Suprapubic skin (tissue), 3 donors: ENCODE measurements at regions not wholly inside any gene's neighbourhood (a gene's known extent, or its start where the extent isn't known, plus 50 kb on each side); places are given as distances from the start of the nearest gene placed in this dataset.

Source experiments
- POLR2AphosphoS5 ChIP-seq, 3 donors: sonication (generic); formaldehyde crosslinking; IDR thresholded peaks; one replicate each; pipeline ENCODE4 v1.6.1; 2017; ENCODE audit warnings: antibody characterized with exemption in 3 of 3
- TF ChIP-seq, protein P1 (sequence below), 2 donors: fragments of 200-600 bp in 1 of 2; fragments of 450-650 bp in 1 of 2; sonication (generic) in 1 of 2; IDR thresholded peaks; one replicate each; pipeline ENCODE4 v1.5.1; 2016 to 2019; ENCODE audit warnings: antibody characterized with exemption in 2 of 2, mild to moderate bottlenecking in 1 of 2, moderate library complexity in 1 of 2

DNA sequence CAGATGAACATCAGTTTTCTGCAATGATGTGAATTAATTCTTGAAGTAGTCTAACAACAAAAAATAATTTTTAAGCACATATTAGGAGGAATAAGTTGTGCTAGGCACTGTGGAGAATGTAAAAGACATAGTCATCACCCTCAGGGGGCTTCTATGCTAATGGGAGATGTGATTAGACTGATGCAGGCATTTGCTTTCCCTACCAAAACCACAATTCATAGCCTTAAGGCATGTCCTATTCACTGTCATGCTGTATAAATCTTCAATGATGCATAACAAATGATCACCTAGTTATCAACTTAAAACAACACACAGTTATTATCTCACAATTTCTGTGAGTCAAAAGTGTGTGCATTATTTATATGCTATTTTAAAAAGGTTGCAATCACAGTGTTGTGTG, 422.6 kb downstream of the MAN2A1 start:
- TF ChIP-seq, protein P1, sequence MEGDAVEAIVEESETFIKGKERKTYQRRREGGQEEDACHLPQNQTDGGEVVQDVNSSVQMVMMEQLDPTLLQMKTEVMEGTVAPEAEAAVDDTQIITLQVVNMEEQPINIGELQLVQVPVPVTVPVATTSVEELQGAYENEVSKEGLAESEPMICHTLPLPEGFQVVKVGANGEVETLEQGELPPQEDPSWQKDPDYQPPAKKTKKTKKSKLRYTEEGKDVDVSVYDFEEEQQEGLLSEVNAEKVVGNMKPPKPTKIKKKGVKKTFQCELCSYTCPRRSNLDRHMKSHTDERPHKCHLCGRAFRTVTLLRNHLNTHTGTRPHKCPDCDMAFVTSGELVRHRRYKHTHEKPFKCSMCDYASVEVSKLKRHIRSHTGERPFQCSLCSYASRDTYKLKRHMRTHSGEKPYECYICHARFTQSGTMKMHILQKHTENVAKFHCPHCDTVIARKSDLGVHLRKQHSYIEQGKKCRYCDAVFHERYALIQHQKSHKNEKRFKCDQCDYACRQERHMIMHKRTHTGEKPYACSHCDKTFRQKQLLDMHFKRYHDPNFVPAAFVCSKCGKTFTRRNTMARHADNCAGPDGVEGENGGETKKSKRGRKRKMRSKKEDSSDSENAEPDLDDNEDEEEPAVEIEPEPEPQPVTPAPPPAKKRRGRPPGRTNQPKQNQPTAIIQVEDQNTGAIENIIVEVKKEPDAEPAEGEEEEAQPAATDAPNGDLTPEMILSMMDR (IDR thresholded peaks at IDR 0.05) = no peak
- no peak for TF ChIP-seq POLR2AphosphoS5 (IDR thresholded peaks at IDR 0.05)
